HG02571 (cell line): ENCODE measurements at regions not wholly inside any gene's neighbourhood (a gene's known extent, or its start where the extent isn't known, plus 50 kb on each side); places are given as distances from the start of the nearest gene placed in this dataset.
"Not testable (repeated sequence)": the region's sequence is repeated elsewhere in the genome, so short reads cannot be mapped to it uniquely, and the experiment has no call there.

Experiments
- ATAC-seq: cut with Tn5 transposase; IDR thresholded peaks from one replicate; pipeline ENCODE4 v1.9.1; 2021; ENCODE audit warnings: mild to moderate bottlenecking, moderate library complexity; ENCODE audit not compliant: unreplicated experiment

DNA sequence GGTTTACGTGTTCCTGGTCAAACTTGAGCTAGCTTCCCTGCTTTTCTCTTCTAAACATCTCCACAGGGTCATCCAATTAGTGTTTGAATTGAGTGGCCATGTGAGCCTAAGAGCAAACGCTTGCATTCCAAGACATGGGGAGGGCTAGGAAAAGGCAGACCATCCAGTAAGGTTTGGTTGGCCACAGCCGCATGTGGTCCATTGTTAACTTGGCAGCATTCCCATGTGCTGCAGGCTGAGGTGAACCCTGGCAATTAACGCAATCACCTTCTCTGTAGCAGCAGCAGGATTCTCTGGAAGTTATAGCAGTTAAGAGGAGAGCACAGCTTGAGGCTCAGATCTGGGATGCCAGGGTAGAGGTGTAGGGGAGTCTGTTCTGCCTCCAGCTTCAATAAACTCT lies 502.2 kb upstream of the LMCD1 start:
- no peak for ATAC-seq

DNA sequence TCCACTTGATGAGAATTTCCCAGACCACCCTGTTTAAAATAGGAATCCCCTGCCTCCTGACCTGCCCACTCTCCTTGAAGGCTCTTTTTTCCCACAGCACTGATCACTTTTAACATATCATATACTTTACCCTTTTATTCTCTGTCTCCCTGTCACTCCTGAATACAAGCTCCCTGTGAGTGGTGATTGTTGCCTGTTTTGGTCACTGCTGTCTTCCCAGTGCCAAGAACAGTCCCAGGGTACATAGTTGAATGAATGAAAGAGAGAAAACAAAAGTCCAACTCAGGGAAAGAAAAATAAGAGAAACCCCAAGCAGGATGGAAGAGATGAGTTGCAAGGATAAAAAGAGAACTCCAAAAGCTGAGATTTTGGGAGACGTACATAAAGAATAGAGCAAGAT lies 500.3 kb upstream of the LMCD1 start:
- ATAC-seq = no peak

DNA sequence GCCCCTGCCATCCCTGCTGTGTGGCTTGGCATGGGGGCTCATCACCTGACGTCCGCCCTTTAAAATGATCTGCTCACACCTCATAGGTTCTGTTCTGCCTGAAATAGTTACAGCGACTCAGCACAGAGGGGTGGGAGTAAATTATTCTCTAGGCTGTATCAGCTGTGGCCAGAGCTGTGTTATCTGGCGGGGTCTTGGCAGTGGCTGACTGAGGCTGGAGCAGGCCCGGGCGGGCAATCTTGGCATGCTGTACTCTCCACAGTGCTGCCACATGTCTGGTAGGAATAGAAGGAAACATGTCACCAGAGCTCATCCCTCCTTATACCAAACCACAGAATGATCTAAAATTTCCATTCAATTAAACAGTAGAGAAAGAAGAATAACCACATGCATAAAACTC lies 499.9 kb upstream of the LMCD1 start:
- no peak for ATAC-seq

DNA sequence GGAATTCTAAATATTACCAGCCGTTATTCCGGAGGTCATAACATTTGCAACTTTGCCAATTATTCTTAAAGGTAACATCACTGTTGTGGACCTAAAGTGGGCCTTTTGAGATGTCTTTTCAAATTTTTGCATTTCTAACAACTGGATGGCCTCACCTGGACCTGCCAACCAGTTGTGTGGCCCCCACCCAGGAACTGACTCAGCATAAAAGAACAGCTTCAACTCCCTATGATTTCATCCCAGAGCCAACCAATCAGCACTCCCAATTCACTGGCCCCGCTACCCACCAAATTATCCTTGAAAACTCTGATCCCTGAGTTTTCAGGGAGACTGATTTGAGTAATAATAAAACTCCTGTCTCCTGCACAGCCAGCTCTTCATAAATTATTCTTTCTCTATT lies 489.7 kb upstream of the LMCD1 start:
- no peak for ATAC-seq

DNA sequence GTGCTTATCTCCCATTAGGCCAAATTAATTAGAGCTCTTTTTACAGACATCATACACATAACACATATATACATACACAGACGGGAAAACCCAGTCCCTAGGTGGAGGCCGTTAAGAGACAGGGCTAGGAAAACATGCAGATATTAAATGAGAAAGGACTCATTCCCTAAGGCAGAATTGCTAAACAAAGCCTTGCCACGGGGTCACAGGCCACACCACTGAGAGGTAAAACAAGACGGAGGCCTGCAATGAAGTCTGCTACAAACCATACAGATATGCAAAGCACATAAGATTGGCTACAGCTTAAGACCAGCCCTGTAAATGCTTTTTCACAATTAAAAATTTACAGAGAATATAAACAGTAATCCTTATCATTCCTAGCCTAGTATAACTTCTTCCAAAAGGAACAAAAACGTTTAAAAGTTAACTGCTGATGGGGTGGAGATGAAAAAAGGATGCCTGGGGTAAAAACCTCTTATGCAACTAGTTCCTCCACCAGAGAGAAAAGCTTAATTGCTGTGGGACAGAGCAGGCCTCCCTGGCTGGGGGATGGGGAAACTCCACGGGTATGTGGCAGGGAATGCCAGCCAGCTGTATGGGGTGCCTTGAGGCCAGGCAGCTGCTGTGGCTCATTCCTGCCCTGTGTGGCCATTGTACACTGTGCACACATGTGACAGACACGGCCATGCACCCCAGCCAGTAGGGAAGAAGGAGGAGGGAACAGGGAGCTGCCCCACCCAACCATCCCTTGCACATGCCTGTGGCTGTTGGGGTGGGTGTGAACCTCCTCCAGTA lies 481.4 kb upstream of the LMCD1 start:
- no peak for ATAC-seq

DNA sequence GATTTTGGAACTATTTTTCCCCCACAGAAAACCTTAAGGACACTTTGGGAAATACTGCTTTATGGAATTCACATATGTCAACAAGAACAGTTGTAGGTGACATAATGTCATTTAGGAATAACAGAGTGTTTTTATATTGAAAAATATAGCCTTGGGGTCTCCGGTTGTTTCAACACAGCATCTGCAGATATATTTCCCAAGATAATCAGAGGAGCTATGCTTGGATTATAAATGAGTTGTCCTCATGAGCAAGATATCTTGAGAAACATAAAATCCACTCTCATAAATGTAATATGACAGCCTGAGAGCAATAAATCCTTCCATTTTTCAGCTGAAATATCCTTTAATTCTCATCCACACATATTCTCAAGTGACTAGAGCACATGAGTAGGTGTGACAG lies 473.7 kb upstream of the LMCD1 start:
- no peak for ATAC-seq

DNA sequence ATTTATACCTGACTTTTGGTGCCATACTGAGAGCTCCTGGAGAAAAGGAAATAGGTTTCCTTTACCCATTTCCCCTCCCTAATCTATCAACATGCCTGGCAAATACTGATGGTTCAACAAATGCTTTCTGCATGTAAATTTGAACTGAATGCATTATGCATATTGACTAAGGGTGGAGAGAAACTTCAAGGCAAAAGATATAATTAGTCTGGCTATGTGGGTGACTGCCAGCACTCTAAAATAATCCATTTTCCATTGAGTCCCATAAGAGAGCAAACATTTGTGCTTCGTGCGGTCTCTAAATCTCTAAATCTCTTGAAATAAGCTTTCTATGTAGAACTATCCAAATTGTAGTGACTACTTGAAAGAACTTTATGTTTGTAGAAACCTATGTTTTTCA lies 451.3 kb upstream of the LMCD1 start:
- no peak for ATAC-seq

DNA sequence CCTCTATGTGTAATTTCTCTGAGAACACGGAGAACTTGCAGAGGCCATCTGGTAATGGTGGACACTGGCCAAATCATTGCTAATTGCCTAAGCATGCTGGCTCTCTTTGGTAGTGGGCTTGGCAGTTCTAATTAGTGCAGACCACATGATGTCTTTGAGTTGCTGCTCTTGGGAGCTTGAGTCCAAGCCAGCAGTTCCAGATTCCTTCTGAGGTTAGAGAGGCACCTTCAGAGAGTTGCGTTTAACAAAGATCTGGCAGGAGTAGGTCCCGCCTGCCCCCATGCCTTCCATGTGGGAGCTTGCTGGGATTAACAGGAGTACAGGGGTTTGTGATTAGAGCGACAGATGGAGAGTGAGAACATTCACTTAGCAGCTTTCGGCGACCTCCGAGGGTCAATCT lies 449.0 kb upstream of the LMCD1 start:
- ATAC-seq = no peak

DNA sequence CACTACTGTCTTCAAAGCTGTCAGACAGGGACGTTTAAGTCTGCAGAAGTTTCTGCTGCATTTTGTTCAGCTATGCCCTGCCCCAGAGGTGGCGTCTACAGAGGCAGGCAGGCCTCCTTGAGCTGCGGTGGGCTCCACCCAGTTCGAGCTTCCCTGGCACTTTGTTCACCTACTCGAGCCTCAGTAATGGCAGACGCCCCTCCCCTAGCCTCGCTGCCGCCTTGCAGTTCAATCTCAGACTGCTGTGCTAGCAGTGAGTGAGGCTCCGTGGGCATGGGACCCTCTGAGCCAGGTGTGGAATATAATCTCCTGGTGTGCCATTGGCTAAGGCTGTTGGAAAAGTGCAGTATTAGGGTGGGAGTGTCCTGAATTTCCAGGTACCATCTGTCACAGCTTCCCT lies 433.5 kb upstream of the LMCD1 start:
- not testable (repeated sequence) for ATAC-seq

DNA sequence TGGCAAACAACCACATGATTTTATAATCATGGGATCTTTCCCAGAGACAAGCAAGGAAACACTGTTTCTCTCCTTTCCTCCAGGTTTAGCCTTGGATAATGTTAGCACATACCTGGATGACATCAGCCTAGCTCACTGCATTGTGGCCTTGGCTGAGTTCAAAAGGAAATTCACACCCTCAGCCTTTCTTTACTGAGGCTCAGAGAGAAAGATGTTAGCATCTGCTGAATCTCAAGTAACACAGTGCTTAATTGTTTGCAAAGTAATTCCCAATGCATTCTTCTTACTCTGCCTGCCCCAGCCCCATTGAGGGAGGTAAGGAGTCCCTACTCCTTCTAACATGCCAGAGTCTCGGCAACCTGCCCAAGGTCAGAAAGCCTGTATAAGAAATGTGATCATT lies 432.2 kb upstream of the LMCD1 start:
- no peak for ATAC-seq

DNA sequence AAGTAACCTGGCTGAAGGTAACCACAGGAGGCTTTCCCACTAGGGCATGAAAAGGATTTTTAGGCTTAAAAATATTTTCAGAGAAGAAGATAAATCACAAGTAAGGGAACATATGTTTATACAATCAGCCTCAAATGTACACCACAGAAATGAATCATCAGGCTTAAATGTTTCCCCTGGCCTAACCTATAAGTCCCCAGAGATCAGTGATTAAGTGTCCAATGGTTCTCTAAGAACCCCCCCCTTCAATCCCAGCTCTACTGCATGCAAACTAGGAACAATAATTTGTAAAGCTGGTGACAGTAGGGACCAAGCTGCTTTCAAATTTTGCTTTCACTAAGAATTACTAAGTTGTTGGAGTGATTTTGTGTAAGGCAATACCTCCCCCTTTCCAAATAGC lies 431.6 kb upstream of the LMCD1 start:
- no peak for ATAC-seq

DNA sequence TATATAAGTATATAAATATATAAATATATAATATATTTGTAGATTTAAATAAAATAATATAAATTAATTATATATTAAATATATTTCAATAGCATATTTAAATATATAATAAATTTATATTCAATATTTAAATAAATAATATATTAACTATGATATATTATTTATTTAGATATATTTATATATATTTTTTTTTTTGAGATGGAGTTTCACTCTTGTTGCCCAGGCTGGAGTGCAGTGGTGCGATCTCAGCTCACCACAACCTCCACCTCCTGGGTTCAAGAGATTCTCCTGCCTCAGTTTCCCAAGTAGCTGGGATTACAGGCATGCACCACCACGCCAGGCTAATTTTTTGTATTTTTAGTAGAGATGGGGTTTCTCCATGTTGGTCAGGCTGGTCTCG lies 426.9 kb upstream of the LMCD1 start:
- ATAC-seq = not testable (repeated sequence)

DNA sequence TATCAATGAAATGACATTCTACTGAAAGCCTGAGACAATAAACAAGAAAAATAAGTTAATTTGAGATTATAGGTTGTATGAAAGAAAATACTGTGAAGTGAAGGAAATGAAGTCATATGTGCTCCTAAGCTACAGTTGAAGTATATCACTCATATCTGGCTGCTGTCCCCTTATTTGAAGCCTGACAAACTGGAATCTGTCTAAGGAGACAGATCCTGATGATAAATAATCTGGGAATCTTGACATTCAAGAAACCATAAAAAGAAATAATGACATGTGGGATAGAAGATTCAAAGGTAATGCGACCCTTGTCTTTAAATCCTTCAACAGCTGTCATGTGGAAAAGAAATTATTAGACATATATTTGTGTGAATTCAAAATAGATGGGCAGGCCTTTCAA lies 424.5 kb upstream of the LMCD1 start:
- ATAC-seq = no peak

DNA sequence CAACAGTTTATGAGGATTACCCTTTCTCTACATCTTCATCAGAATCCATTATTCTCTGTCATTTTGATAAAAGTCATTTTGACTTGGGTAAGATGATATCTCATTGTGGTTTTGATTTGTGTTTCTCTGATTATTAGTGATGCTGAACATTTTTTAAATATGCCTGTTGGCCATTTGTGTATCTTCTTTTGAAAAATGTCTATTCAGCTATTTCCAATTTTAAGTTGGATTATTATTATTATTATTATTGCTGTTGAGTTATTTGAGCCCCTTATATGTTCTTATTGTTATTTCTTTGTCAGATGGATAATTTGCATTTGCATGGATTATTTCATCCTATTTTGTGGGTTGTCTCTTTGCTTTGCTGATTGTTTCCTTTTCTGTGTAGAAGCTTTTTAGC lies 421.2 kb upstream of the LMCD1 start:
- ATAC-seq = no peak

DNA sequence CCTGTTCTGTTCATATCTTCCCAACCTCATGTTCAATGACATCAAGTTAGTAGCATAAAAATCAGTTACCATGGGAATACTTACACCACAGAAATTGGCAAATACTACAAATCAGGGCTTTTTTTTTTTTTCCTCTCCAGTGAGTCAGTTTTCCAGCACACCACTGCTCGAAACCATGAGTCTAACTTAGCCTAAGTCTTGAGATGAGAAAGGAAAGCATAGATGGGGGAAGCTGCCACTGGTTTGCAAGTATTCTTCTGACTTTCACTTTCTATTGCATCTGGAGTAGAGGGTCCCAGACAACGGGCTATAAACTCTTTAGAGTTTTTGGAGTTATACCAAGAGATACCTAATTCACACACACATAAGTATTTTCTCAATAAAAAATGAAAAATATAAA lies 416.1 kb upstream of the LMCD1 start:
- ATAC-seq = no peak

DNA sequence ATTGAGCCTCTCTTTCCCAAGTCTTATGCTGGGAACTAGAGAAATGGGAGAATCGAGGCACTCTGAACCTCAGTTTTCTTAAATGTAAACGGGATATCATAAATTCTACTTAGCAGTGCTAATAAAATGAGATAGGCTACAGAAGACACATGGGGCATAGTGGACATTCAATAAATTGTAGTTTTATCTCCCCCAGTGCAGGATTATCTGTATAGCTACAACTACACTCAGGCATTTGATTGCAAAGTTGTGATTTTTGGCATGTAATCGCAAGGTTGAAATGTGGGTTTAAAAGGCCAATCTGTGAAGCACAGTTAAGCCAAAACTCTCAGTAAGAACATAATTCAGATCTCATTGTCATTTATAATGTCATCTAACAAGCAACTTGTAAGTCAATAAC lies 413.7 kb upstream of the LMCD1 start:
- ATAC-seq = no peak

DNA sequence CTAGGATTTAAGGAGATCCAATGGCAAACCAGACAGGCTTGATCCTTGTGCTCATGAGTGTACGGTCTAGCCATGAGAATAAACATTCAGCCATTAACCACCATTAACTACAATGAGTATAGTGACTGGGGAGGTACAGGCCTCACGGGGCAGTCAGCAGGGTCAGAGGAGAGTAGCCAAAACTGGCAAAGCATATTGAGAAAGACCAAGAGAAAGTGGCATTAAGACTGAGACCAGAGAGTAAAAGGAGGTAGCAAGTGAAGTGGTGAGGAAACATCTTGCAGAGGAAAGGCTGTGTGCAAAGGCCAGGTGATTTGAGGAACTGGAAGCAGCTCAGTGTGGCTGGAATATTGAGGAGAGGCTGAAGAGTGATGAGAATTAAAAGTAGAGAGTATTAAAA lies 407.2 kb upstream of the LMCD1 start:
- no peak for ATAC-seq

DNA sequence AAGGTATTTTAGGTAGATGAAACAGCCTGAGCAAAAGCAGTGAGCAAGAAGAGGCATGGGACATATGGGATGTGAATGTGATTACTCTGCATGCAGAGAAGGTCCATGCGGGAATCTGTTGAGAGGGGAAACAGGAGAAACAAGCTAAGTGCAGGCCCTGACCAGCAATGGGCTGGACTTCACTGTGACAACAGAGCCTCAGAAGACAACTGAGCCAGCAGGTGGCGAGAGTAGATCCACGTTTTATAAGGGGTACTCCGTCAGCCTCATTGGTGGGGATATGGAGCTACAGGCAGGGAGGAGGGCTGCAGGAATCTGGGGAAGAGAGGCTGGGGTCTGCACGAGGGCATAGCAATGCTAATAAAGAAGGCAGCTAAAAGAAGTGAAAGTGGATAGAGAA lies 405.9 kb upstream of the LMCD1 start:
- ATAC-seq = no peak

DNA sequence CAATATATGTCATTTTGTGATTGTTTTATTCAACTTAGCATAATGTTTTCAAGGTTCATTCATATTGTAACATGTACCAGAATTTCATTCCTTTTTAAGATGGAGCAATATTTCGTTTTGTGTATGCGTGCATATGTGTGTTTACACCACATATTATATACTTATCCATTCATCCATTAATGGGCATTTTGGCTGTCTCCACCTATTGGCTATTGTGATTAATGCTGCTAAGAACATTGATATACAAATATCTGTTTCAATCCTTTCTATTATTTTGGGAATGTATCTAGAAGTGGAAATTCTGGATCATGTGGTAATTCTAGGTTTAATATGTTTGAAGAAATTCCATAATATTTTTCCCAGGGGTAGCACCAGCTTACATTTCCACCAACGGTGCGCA lies 403.9 kb upstream of the LMCD1 start:
- ATAC-seq = no peak

DNA sequence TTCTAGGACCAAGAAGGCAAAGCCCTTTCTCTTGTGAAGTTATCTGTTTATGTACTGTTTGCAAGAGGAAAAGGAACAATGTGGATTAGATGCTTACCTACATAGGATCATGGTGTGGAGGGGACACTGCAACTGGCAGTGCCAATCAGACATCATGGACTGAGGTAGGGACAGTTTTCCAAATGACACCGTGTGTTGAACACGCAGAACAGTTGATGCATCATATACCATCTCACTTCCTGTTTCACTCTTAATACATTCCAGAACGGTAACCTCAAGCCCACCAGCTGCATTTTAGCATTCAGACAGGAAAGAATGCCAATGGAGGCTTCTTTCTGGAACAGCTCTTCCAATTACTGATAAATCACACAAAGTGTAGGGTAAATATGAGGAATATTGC lies 397.7 kb upstream of the LMCD1 start:
- no peak for ATAC-seq

DNA sequence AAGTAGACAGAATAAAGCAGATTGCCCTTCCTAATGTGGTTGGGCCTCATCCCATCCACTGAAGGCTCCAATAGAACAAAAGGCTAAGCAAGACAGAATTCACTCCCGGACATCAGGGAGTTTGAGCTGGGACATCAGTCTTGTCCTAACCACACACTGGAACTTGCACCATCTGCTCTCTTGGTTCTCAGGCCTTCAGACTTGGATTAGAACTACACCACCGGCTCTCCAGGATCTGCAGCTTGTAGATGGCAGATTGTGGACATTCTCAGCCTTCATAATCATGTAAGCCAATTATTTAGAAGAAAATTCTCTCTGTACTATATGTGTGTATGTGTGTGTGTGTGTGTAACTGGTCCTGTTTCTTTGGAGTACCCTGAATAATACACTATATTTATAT lies 394.7 kb upstream of the LMCD1 start:
- no peak for ATAC-seq

DNA sequence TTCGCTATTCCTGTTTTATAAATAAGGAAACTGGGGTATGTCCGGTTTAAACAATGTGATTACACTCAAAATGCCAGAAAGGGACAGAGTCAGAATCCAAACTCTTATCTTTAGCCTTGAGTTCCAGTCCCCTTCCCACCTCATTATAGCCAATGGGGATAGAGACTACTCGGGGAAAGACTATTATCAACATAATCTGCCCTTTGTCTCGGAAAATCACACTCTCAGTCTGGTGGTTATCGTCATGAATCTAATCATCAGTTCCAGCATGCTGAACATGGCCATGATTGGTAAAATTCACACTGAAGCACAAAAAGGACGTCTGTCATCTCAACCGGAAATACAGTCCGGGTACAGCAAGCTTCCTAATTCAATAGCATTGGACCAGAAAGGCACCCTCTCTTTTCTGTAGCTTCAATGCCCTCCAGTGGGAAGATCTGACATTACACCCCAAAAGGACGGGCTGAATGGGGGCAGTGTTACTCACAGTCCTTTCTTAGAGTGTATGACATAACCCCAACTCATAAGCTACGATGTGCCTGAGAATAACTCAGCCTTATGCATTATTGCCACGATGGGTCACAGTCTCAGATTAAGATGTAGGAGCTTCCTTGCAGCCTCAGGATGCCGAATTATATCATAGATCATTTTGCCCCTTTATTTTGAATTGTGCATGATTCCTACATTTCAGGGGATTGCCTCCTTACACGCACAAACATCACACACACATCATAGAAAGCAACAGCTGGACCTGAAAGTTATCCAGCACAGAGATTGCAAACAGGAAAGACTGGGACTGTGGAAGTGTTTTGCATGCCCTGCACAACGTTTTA lies 390.4 kb upstream of the LMCD1 start:
- ATAC-seq = peak; percentile 98
